PFSK-1 (cell line): ENCODE measurements at regions not wholly inside any gene's neighbourhood (a gene's known extent, or its start where the extent isn't known, plus 50 kb on each side); places are given as distances from the start of the nearest gene placed in this dataset.

Source experiments
- FOXP2 ChIP-seq: optimal IDR thresholded peaks from 2 replicates; pipeline ENCODE3; 2011; ENCODE audit warnings: borderline replicate concordance, control low read depth, inconsistent platforms; ENCODE audit not compliant: insufficient read depth; ENCODE audit errors: extremely low read length, extremely low read depth
- POLR2AphosphoS5 ChIP-seq: IDR thresholded peaks from 2 replicates; pipeline ENCODE4 v1.6.1; 2012; ENCODE audit warnings: low read depth, mild to moderate bottlenecking, control low read depth, low read length, moderate library complexity
- SIN3A ChIP-seq: IDR thresholded peaks from 2 replicates; pipeline ENCODE4 v1.6.1; 2012; ENCODE audit warnings: mild to moderate bottlenecking, low read length, moderate library complexity, borderline replicate concordance; ENCODE audit not compliant: insufficient read depth
- TAF1 ChIP-seq: IDR thresholded peaks from 2 replicates; pipeline ENCODE4 v1.6.1; 2012; ENCODE audit warnings: low read length, control low read depth, borderline replicate concordance; ENCODE audit not compliant: insufficient read depth
- TF ChIP-seq, protein P1 (sequence below), 2 experiments: IDR thresholded peaks; 2 replicates each; pipeline versions ENCODE4 v1.6.1 to v1.8.0; 2011 to 2012; ENCODE audit warnings: low read depth in 2 of 2, low read length in 2 of 2, control low read depth in 1 of 2, inconsistent platforms in 1 of 2, mild to moderate bottlenecking in 1 of 2, moderate library complexity in 1 of 2; ENCODE audit not compliant: insufficient read depth in 1 of 2

DNA sequence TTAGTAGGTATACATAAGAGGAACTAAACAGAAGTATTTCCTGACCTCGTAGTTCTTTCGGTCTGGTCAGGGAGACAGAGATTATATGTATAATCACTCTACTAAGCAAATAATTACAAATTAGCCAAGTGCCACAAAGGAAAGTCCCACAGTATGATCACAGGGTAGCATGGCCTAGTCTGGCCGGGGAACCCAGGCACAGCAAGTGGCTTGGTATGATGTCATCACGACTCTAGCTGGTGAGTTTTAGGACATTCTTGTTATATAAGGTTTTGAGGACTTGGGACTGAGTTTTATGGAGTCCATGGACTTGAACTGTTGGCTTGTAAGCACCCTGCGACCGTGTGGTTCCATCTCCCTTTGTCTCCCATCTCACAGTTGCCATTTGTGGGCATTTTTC is 316.5 kb upstream of the ZFHX3 start:
- TF ChIP-seq SIN3A (no peak), TAF1 (no peak)
- TF ChIP-seq, protein P1, sequence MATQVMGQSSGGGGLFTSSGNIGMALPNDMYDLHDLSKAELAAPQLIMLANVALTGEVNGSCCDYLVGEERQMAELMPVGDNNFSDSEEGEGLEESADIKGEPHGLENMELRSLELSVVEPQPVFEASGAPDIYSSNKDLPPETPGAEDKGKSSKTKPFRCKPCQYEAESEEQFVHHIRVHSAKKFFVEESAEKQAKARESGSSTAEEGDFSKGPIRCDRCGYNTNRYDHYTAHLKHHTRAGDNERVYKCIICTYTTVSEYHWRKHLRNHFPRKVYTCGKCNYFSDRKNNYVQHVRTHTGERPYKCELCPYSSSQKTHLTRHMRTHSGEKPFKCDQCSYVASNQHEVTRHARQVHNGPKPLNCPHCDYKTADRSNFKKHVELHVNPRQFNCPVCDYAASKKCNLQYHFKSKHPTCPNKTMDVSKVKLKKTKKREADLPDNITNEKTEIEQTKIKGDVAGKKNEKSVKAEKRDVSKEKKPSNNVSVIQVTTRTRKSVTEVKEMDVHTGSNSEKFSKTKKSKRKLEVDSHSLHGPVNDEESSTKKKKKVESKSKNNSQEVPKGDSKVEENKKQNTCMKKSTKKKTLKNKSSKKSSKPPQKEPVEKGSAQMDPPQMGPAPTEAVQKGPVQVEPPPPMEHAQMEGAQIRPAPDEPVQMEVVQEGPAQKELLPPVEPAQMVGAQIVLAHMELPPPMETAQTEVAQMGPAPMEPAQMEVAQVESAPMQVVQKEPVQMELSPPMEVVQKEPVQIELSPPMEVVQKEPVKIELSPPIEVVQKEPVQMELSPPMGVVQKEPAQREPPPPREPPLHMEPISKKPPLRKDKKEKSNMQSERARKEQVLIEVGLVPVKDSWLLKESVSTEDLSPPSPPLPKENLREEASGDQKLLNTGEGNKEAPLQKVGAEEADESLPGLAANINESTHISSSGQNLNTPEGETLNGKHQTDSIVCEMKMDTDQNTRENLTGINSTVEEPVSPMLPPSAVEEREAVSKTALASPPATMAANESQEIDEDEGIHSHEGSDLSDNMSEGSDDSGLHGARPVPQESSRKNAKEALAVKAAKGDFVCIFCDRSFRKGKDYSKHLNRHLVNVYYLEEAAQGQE (IDR thresholded peaks at IDR 0.05; ENCODE audit: insufficient read depth in 1 of 2, low read depth in 2 of 2, low read length in 2 of 2): no peak

DNA sequence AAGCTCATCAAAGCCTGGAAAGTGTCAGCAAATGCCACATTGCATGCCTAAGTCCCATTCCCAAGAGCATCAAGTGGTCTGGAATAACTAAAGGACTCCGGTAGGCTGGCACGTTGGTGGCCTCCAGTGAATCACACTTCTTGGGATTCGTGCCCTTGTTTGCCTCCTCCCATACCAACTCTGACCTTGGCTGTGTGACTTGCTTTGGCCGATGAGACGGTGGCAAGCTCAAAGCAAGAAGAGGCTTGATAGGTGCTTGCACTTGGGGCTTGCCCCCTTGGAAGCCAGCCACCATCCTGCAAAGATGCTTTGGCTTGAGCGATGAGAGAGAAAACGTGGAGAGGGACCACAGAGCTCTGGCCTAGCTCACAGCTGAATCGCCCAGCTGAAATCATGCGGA is 313.1 kb upstream of the ZFHX3 start:
- no peak for TF ChIP-seq SIN3A
- TF ChIP-seq POLR2AphosphoS5: no peak
- no peak for TF ChIP-seq TAF1

DNA sequence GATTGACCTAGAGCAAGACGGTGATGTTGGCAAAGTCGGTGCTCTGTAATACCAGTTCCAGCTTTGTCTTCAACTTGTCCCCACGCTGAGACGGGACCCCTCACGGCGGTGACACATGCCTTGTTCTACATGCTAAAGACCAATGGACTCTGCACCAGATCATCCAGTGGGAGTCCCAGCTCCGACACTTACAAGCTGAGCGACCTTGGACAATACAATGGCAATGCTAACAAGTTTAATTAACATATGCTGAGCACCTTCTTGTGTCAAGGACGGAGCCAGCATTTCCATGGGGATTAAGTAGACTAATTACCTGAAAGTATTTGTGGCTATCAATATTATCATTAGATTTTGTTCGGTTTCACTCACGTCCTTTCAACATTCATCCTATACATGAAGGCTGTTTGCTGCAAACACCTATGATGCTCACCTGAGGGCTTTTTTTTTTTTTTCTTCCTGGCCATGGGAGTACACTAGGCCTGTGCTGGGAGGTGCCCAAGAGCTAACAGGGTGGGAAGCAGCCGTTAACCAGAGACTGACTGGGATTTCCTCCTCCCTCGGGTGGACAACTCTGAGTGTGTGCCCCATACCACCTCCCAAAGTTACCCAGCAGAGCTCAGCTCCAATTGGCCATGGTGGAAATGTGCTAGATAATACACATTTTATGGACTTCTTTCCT is 308.6 kb upstream of the ZFHX3 start:
- TF ChIP-seq FOXP2 (no peak), SIN3A (no peak), POLR2AphosphoS5 (no peak), TAF1 (no peak)
- TF ChIP-seq, protein P1 (IDR thresholded peaks at IDR 0.05; ENCODE audit: insufficient read depth in 1 of 2, low read depth in 2 of 2, low read length in 2 of 2): no peak

DNA sequence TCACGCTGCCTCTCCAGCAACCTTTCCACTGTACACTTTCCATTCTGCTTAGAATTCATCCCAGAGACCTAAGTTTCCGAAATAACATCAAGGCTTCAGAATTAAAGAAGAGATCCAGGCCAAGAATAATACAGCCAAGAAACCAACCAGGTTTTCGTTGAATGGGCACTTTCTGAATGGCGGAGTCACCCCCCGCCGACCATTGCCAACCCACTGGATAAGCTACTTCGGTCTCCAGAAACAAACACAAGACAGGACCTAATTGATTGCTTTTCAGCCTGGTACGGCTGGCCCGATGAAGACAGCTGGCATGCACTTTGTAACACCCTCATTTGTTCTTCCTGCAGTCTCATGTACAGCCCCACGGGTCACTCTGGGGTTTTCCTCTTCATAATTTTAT is 308.1 kb upstream of the ZFHX3 start:
- TF ChIP-seq SIN3A (no peak), FOXP2 (no peak), POLR2AphosphoS5 (no peak), TAF1 (no peak)
- TF ChIP-seq, protein P1 (IDR thresholded peaks at IDR 0.05; ENCODE audit: insufficient read depth in 1 of 2, low read depth in 2 of 2, low read length in 2 of 2): no peak

DNA sequence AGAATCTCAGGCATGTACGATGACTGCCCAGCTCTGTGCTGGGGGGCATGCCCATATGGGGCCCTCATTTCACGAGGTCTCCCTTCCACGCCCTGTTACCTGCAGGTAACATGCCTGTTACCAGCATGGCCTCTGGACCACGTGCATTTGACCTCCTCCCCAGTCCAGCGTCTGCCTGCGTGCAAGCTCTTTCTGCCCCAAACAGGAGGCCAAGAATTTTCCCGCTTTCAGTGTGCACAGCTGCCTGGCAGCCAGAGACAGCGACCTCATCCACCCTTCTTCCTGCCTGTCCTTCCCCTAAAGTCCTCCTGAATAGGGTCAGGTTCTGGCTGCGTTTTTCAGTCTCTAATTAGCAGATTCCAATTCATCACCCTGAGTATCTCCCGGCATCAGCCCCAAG is 306.5 kb upstream of the ZFHX3 start:
- TF ChIP-seq, protein P1 (IDR thresholded peaks at IDR 0.05; ENCODE audit: insufficient read depth in 1 of 2, low read depth in 2 of 2, low read length in 2 of 2): no peak
- TF ChIP-seq TAF1 (no peak), SIN3A (no peak), POLR2AphosphoS5 (no peak), FOXP2 (no peak)
